Aorta (tissue), 5 donors: ENCODE measurements at regions not wholly inside any gene's neighbourhood (a gene's known extent, or its start where the extent isn't known, plus 50 kb on each side); places are given as distances from the start of the nearest gene placed in this dataset.
"Not testable (repeated sequence)": the region's sequence is repeated elsewhere in the genome, so short reads cannot be mapped to it uniquely, and the experiment has no call there.

ENCODE experiments used
- ATAC-seq: fragments of 200-7000 bp; cut with Tn5 transposase; one replicate; pipeline ENCODE4 v1.9.1; 2022; ENCODE audit warnings: moderate library complexity; ENCODE audit not compliant: low FRiP score
- DNase-seq, 2 donors: peaks; one replicate each; pipeline ENCODE4 v3.0.0-alpha.2; 2020
- H3K27ac ChIP-seq, 2 donors: one replicate each; pipeline ENCODE4 v1.5.1; 2013; ENCODE audit warnings: low read length in 2 of 2, mild to moderate bottlenecking in 2 of 2, moderate library complexity in 2 of 2, control low read depth in 1 of 2, inconsistent platforms in 1 of 2, low read depth in 1 of 2
- H3K27me3 ChIP-seq, 2 donors: one replicate each; pipeline ENCODE4 v1.6.1; 2013; ENCODE audit warnings: control low read depth in 1 of 2, low read length in 1 of 2, mild to moderate bottlenecking in 1 of 2, moderate library complexity in 1 of 2; ENCODE audit not compliant: insufficient read depth in 2 of 2, control insufficient read depth in 1 of 2
- H3K36me3 ChIP-seq, 2 donors: one replicate each; pipeline ENCODE4 v1.6.1; 2013; ENCODE audit warnings: control low read depth in 1 of 2, low read length in 1 of 2, mild to moderate bottlenecking in 1 of 2; ENCODE audit not compliant: insufficient read depth in 2 of 2, control insufficient read depth in 1 of 2
- H3K4me1 ChIP-seq, 2 donors: one replicate each; pipeline ENCODE4 v1.6.1; 2013; ENCODE audit warnings: low read length in 2 of 2, control low read depth in 1 of 2, mild to moderate bottlenecking in 1 of 2, moderate library complexity in 1 of 2; ENCODE audit not compliant: insufficient read depth in 2 of 2, control insufficient read depth in 1 of 2
- H3K4me3 ChIP-seq, 2 donors: one replicate each; pipeline ENCODE4 v1.5.1; 2013; ENCODE audit warnings: low read length in 2 of 2, control low read depth in 1 of 2, mild to moderate bottlenecking in 1 of 2
- H3K9me3 ChIP-seq: one replicate; pipeline ENCODE4 v1.6.1; 2013; ENCODE audit warnings: mild to moderate bottlenecking, low read length; ENCODE audit not compliant: control insufficient read depth
- WGBS, 2 donors: extraction: QIAGEN DNeasy Blood & Tissue Kit; methylation state at CpG; one replicate each; pipeline ENCODE4 v1.1.7; 2013; 5-methylcytosine and 5-hydroxymethylcytosine counted together
- intact Hi-C, 2 donors: fragments of 100-400 bp; cut with DNase I; formaldehyde crosslinking; loops; one replicate each; pipeline versions ENCODE4 v1.14.2 to v1.15.0; 2022
- donor health status: healthy with polysubstance abuse.
- donor health status: Bipolar disorder and iron deficiency.
- donor health status: DM: no; HTN: no; CAD: no.
- donor health status: DM: no; HTN: no; CAD: no.
- donor health status: DM: yes; HTN: yes; CAD: no.

GRCh38 chr7:55308186-55308929 is 56.8 kb upstream of the LANCL2 start:
- Histone ChIP-seq H3K36me3 (no peaks in the 10 kb centered on the region), H3K27ac (no peak overlapping the region), H3K4me1 (no peaks in the 10 kb centered on the region), H3K9me3 (no peaks in the 10 kb centered on the region), H3K4me3 (no peak overlapping the region), H3K27me3 (no peaks in the 10 kb centered on the region)
- DNase-seq (no peak), ATAC-seq (no peak)
- WGBS, 2 donors, result 70 to 73% methylated on average over 3 of the region's 3 CpGs
- intact Hi-C loops, result no loop called here

GRCh38 chr7:55309040-55309991 is 55.8 kb upstream of the LANCL2 start:
- Histone ChIP-seq H3K27ac (no peak overlapping the region), H3K36me3 (no peaks in the 10 kb centered on the region), H3K27me3 (no peaks in the 10 kb centered on the region), H3K4me3 (no peak overlapping the region), H3K9me3 (no peaks in the 10 kb centered on the region), H3K4me1 (no peaks in the 10 kb centered on the region)
- DNase-seq, result peak in 1 of 2 donors; percentile 50
- ATAC-seq, result no peak
- 91 to 92% methylated on average over 17 of the region's 17 CpGs for WGBS, 2 donors
- intact Hi-C loops, result no loop called here

- DNase-seq (no peak), ATAC-seq (no peak)
- no peak overlapping the region for H3K4me3 ChIP-seq
- intact Hi-C loops, result no loop called here
- H3K27ac ChIP-seq, result no peak overlapping the region
- H3K36me3 ChIP-seq, result no peaks in the 10 kb centered on the region
- no peaks in the 10 kb centered on the region for H3K27me3 ChIP-seq
- H3K9me3 ChIP-seq, result no peaks in the 10 kb centered on the region
- H3K4me1 ChIP-seq, result no peaks in the 10 kb centered on the region
- WGBS, 2 donors, result 75% methylated on average over 8 of the region's 8 CpGs
These were observed 54.7 kb upstream of the LANCL2 start for GRCh38 chr7:55310287-55311025.

GRCh38 chr7:55311892-55312291 is 53.2 kb upstream of the LANCL2 start:
- H3K9me3 ChIP-seq, H3K27me3 ChIP-seq, H3K4me3 ChIP-seq, H3K27ac ChIP-seq, ATAC-seq, intact Hi-C loops, H3K4me1 ChIP-seq, H3K36me3 ChIP-seq, DNase-seq: not testable (repeated sequence)
- 92 to 93% methylated on average over 13 to 27 of the region's 27 CpGs for WGBS, 2 donors

GRCh38 chr7:55313671-55314070 is 51.5 kb upstream of the LANCL2 start:
- H3K27ac ChIP-seq, H3K27me3 ChIP-seq, H3K9me3 ChIP-seq, H3K4me1 ChIP-seq, ATAC-seq, H3K4me3 ChIP-seq, H3K36me3 ChIP-seq, intact Hi-C loops, DNase-seq: not testable (repeated sequence)
- 81 to 85% methylated on average over 5 of the region's 5 CpGs for WGBS, 2 donors

- Histone ChIP-seq H3K27me3 (no peaks in the 10 kb centered on the region), H3K4me3 (no peak overlapping the region), H3K27ac (no peak overlapping the region), H3K9me3 (no peaks in the 10 kb centered on the region), H3K36me3 (no peaks in the 10 kb centered on the region), H3K4me1 (no peaks in the 10 kb centered on the region)
- DNase-seq, result no peak
- WGBS, 2 donors, result 68 to 75% methylated on average over 8 of the region's 8 CpGs
- intact Hi-C loops, result no loop called here
- ATAC-seq, result no peak
These were observed 50.2 kb upstream of the LANCL2 start for GRCh38 chr7:55314967-55315366.
